Gastroesophageal sphincter (tissue), 3 donors: ENCODE measurements at regions not wholly inside any gene's neighbourhood (a gene's known extent, or its start where the extent isn't known, plus 50 kb on each side); places are given as distances from the start of the nearest gene placed in this dataset.

Source experiments
- EP300 ChIP-seq: sonication (generic); formaldehyde crosslinking; IDR thresholded peaks from one replicate; pipeline ENCODE4 v1.6.1; 2017; ENCODE audit warnings: antibody characterized with exemption, mild to moderate bottlenecking
- POLR2A ChIP-seq, 2 donors: fragments of 450-650 bp; IDR thresholded peaks; one replicate each; pipeline ENCODE4 v1.6.1; 2017; ENCODE audit warnings: antibody characterized with exemption in 2 of 2, mild to moderate bottlenecking in 2 of 2, moderate library complexity in 1 of 2
- TF ChIP-seq, protein P1 (sequence below), 4 experiments: fragments of 200-600 bp in 2 of 4; fragments of 450-650 bp in 2 of 4; sonication (generic) in 1 of 4; IDR thresholded peaks; one replicate each; pipeline ENCODE4 v1.5.1; 2017 to 2019; ENCODE audit warnings: antibody characterized with exemption in 4 of 4, mild to moderate bottlenecking in 2 of 4, moderate library complexity in 2 of 4

DNA sequence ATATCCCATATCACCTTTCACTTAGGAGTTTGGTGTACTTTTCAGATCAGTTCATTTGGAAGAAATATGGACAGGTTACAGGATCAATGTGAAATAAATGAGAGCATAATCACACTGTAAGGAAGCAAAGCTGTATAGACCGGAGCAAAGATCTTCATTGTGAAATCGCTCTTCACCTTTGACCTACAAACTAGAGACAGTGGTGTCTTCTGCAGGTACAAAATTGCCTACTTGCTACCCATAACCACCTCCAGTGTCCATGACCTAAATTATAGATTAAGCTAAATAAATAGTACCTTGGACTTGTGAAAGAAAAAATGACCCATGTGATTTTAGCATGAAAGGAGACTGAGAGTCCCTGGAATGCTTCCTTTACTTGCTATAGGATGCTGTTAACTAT, 379.5 kb upstream of the SUCLG2 start:
- TF ChIP-seq, protein P1, sequence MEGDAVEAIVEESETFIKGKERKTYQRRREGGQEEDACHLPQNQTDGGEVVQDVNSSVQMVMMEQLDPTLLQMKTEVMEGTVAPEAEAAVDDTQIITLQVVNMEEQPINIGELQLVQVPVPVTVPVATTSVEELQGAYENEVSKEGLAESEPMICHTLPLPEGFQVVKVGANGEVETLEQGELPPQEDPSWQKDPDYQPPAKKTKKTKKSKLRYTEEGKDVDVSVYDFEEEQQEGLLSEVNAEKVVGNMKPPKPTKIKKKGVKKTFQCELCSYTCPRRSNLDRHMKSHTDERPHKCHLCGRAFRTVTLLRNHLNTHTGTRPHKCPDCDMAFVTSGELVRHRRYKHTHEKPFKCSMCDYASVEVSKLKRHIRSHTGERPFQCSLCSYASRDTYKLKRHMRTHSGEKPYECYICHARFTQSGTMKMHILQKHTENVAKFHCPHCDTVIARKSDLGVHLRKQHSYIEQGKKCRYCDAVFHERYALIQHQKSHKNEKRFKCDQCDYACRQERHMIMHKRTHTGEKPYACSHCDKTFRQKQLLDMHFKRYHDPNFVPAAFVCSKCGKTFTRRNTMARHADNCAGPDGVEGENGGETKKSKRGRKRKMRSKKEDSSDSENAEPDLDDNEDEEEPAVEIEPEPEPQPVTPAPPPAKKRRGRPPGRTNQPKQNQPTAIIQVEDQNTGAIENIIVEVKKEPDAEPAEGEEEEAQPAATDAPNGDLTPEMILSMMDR (IDR thresholded peaks at IDR 0.05), result no peak
- TF ChIP-seq POLR2A (IDR thresholded peaks at IDR 0.05), result no peak
- no peak for TF ChIP-seq EP300
